Vagina (tissue), 2 donors: ENCODE measurements at regions not wholly inside any gene's neighbourhood (a gene's known extent, or its start where the extent isn't known, plus 50 kb on each side); places are given as distances from the start of the nearest gene placed in this dataset.
"Not testable (repeated sequence)": the region's sequence is repeated elsewhere in the genome, so short reads cannot be mapped to it uniquely, and the experiment has no call there.

Source experiments
- DNase-seq, 2 donors: peaks; one replicate each; pipeline ENCODE4 v3.0.0-alpha.2; 2017; ENCODE audit errors: extremely low spot score in 2 of 2
- H3K27ac ChIP-seq: fragments of 200-600 bp; sonication (generic); one replicate; pipeline ENCODE4 v1.5.1; 2019
- H3K27me3 ChIP-seq: fragments of 200-600 bp; sonication (generic); one replicate; pipeline ENCODE4 v1.5.1; 2019
- H3K36me3 ChIP-seq, 2 donors: fragments of 200-600 bp; sonication (generic); one replicate each; pipeline ENCODE4 v1.5.1; 2017 to 2019
- H3K4me1 ChIP-seq: fragments of 200-600 bp; sonication (generic); one replicate; pipeline ENCODE4 v1.5.1; 2019
- H3K4me3 ChIP-seq, 2 donors: fragments of 200-600 bp; sonication (generic); 1 replicate in 1 of 2; 2 replicates in 1 of 2; pipeline ENCODE4 v1.5.1; 2016 to 2019
- H3K9me3 ChIP-seq: fragments of 200-600 bp; sonication (generic); one replicate; pipeline ENCODE4 v1.5.1; 2019
- CTCF ChIP-seq, 3 experiments: fragments of 450-650 bp in 2 of 3; fragments of 200-600 bp in 1 of 3; sonication (generic) in 1 of 3; IDR thresholded peaks; one replicate each; pipeline ENCODE4 v1.5.1; 2017 to 2019; ENCODE audit warnings: antibody characterized with exemption in 3 of 3, mild to moderate bottlenecking in 2 of 3, moderate library complexity in 2 of 3
- POLR2A ChIP-seq, 2 donors: fragments of 450-650 bp; IDR thresholded peaks; one replicate each; pipeline ENCODE4 v1.6.1; 2017; ENCODE audit warnings: antibody characterized with exemption in 2 of 2, mild to moderate bottlenecking in 2 of 2, moderate library complexity in 2 of 2
- POLR2AphosphoS5 ChIP-seq, 2 donors: sonication (generic); formaldehyde crosslinking; IDR thresholded peaks; one replicate each; pipeline ENCODE4 v1.9.0; 2017; ENCODE audit warnings: antibody characterized with exemption in 2 of 2, mild to moderate bottlenecking in 2 of 2, low read depth in 1 of 2; ENCODE audit not compliant: insufficient read depth in 1 of 2
- intact Hi-C: fragments of 100-400 bp; cut with DNase I; formaldehyde crosslinking; loops from one replicate; pipeline ENCODE4 v1.15.1; 2023

- Histone ChIP-seq H3K4me3 (no peak overlapping the region), H3K27ac (no peak overlapping the region), H3K36me3 (no peaks in the 10 kb centered on the region), H3K27me3 (no peaks in the 10 kb centered on the region), H3K4me1 (no peaks in the 10 kb centered on the region), H3K9me3 (no peaks in the 10 kb centered on the region)
- no peak for TF ChIP-seq POLR2AphosphoS5 (IDR thresholded peaks at IDR 0.05; ENCODE audit: insufficient read depth in 1 of 2, low read depth in 1 of 2)
- no peak for TF ChIP-seq POLR2A (IDR thresholded peaks at IDR 0.05)
- TF ChIP-seq CTCF (IDR thresholded peaks at IDR 0.05) = no peak
- intact Hi-C loops = no loop called here
- DNase-seq = no peak
Observed at GRCh38 chr4:138630666-138631065, 384.9 kb upstream of the NOCT start.

- no peak for DNase-seq
- intact Hi-C loops = no loop called here
- Histone ChIP-seq H3K27ac (no peak overlapping the region), H3K4me1 (no peaks in the 10 kb centered on the region), H3K27me3 (no peaks in the 10 kb centered on the region), H3K9me3 (no peaks in the 10 kb centered on the region), H3K4me3 (no peak overlapping the region), H3K36me3 (no peaks in the 10 kb centered on the region)
- TF ChIP-seq CTCF (IDR thresholded peaks at IDR 0.05) = no peak
- TF ChIP-seq POLR2A (IDR thresholded peaks at IDR 0.05) = no peak
- no peak for TF ChIP-seq POLR2AphosphoS5 (IDR thresholded peaks at IDR 0.05; ENCODE audit: insufficient read depth in 1 of 2, low read depth in 1 of 2)
Observed at GRCh38 chr4:138629669-138630068, 385.9 kb upstream of the NOCT start.

DNA sequence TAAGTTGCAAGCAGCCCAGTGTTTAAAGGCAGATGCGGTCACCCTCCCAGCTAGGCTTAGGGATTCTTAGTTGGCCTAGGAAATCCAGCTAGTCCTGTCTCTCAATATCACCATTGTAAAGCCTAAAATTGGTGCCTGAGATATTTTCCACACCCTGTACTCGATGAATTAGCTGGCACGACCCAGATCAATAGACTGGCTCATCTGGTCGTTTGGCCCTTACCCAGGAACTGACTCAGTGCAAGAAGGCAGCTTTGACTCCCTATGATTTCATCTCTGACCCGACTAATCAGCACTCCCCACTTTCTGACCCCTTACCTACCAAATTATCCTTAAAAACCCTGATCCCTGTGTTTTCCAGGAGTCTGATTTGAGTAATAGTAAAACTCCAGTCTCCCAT lies 384.9 kb upstream of the SLC7A11 start:
- H3K4me3 ChIP-seq = no peak overlapping the region
- intact Hi-C loops = no loop called here
- no peaks in the 10 kb centered on the region for H3K4me1 ChIP-seq
- no peaks in the 10 kb centered on the region for H3K9me3 ChIP-seq
- no peak for DNase-seq
- no peak overlapping the region for H3K27ac ChIP-seq
- TF ChIP-seq CTCF (IDR thresholded peaks at IDR 0.05) (no peak), POLR2AphosphoS5 (IDR thresholded peaks at IDR 0.05; ENCODE audit: insufficient read depth in 1 of 2, low read depth in 1 of 2) (no peak), POLR2A (IDR thresholded peaks at IDR 0.05) (no peak)
- H3K36me3 ChIP-seq = no peaks in the 10 kb centered on the region
- H3K27me3 ChIP-seq = no peaks in the 10 kb centered on the region

DNA sequence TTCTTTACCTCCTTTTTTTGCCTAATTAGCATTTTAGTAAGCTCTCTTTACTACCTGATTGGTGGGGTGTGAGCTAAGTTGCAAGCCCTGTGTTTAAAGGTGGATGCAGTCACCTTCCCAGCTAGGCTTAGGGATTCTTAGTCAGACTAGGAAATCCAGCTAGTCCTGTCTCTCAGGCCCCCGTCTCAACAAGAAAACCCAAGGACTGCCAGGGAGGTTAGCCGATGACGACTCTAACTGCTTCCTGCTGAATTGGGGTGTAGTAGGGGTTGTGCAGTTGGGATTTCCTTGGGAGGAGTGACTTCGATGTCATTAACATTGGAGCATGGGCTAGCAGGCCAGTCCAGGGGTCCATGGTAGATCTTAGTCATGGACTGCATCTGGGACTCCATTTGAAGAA lies 380.2 kb upstream of the SLC7A11 start:
- H3K27ac ChIP-seq, intact Hi-C loops, DNase-seq, H3K4me1 ChIP-seq, H3K36me3 ChIP-seq, H3K27me3 ChIP-seq, H3K4me3 ChIP-seq, H3K9me3 ChIP-seq: not testable (repeated sequence)

GRCh38 chr4:138616775-138617174 lies 374.6 kb upstream of the SLC7A11 start:
- Histone ChIP-seq H3K27ac (no peak overlapping the region), H3K27me3 (no peaks in the 10 kb centered on the region)
- TF ChIP-seq POLR2AphosphoS5 (IDR thresholded peaks at IDR 0.05; ENCODE audit: insufficient read depth in 1 of 2, low read depth in 1 of 2) (no peak), POLR2A (IDR thresholded peaks at IDR 0.05) (no peak), CTCF (IDR thresholded peaks at IDR 0.05) (no peak)

More at GRCh38 chr4:138616775-138617174, 374.6 kb upstream of the SLC7A11 start:
- Histone ChIP-seq H3K4me3 (no peak overlapping the region), H3K4me1 (no peaks in the 10 kb centered on the region), H3K9me3 (no peaks in the 10 kb centered on the region), H3K36me3 (no peaks in the 10 kb centered on the region)
- no peak for DNase-seq
- intact Hi-C loops = no loop called here
